ENCODE measurements at regions not wholly inside any gene's neighbourhood (a gene's known extent, or its start where the extent isn't known, plus 50 kb on each side); places are given as distances from the start of the nearest gene placed in this dataset.

DNA sequence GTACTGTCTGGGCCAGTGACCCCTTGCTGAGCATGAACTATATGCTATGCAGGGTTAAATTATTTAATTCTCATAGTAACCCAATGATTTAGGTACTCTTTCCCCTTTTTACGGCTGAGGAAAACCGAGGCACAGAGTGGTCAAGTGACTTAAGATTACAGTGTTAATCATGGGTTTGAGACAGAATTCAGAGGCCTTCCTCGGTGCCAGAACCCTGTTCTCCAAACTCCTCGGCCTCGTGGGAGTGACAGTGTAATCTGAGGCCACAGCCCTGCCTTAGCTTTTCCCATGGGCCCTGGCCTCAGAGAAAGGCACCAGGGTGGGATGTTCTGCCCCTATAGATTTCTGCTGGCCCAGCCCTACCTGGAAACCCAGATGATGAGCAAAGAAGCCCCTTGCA is 86.4 kb upstream of the ZNF648 start:
- no peak for DNase-seq

DNA sequence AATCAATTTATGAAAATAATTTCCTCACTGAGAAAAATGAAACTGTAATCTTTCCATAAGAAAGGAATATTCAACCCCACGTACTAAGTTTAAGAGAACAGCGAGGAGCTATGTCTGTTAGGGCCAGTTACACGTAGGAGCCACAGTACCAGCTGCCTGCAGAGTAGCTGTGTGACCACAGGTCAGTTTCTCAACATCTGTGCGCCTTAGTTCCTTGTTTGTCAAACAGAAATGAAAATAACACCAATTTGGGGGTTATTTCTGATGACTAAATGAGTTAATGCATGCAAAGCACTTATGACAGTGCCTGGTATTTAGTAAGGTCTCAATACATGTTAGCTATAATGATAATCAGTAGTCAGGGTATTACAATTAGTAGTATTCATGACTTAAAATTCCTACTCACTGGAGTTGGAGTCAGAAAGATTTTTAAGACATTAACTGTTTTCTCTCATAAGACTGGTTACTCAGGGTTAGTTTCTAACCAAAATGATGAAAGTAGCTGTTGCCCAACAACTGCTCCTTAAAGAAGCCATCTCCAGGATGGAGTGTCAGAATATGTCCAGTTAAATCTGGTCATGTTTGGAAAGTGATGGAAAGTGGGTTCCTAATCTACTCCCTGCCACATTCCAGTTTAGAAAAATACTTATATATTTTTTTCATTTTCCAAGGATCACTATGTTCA is 85.8 kb upstream of the ZNF648 start:
- DNase-seq = no peak

DNA sequence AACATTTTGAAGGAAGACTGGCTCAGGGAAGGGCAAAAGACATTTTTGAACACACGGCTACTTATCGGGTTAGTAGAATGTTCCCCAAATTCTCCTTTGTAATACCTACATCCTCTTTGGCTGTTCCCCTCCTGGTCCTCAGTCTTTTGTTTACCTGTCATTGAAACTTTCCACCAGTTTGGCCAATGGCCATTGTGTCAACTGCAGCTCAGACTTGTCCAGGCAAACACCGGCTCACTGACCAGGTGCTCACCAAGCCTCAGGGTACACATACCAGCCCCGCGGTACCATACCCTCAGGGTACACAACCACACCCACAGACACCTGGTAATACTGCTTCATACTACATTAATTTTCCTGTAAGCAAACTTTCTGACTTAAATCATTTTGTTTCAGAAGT is 84.8 kb upstream of the ZNF648 start:
- no peak for DNase-seq

DNA sequence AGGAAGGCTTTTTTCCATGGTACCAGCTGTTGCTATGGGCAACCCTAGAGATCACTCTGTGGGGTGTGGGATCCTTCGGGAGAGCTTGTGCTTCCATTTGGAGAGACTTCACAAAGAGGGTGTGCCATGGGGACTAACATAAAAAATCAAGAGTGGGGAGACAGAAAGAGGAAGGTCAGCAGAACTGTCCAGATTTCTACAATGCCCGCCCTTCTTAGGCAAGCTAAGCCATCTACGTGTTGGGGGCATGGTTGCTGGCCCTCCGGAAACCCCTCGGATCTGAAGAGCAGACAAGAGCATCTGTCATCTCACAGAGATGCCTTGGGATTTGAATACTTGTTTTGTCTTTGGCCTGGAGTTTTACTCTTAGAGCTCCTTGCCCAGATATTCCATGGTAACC is 83.9 kb upstream of the ZNF648 start:
- no peak for DNase-seq

DNA sequence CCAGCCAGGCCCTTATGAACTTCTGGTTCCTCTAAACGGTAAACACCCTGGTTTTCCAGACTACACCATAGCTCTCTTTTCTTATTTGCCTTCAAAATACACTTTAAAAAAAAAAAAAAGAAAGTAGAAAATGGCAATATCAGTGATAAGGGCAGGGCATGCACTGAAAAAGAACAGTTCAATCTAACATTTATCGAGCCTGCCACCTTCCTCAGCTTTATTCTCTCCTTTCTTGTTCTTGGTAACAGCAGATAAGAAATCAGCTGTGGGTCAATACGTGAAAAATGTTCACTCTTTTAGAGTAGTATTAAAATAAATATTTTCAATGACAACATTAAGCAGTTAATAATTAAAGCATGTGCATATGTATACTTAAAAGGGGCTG is 83.1 kb upstream of the ZNF648 start:
- DNase-seq = no peak

DNA sequence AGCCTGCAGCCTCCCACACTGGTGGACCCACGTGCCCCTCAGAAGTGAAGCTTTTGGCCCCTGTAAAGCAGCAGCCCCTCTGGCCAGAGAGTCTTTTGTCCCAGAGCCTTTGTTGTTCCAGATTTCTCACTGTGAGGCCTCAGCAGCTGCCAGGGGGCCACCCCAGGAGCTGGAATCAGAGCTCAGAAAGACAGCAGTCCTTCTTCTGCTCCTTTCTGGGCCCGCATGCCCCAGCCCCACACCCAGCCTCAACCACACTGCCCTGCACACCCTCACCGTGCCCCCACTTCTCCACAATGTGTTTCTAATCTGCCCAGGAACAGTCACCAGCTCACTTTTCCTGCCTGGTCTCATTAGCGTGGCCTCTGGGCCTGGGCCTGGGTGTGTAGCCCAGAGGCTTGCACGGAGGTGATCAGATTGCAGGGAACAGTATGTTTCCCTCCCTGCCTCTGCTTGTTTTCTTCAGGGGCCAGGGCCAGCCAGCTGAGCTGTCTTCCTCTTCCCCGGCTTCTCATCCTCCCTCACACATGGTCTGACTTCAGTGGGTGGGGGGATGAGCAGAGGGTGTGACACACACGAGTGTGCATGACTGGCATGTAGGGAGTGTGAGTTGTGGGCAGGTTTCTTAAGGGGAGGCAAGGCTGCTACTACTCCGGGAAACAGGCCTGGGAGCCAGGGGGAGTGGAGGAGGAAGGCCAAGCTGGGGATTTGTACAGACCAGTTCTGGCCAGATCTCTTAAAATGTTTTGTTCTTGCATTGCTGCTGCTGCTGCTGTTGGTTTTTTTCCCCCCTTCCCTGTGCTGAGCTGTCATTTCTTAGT is 82.5 kb upstream of the ZNF648 start:
- peak; percentile 87 for DNase-seq

DNA sequence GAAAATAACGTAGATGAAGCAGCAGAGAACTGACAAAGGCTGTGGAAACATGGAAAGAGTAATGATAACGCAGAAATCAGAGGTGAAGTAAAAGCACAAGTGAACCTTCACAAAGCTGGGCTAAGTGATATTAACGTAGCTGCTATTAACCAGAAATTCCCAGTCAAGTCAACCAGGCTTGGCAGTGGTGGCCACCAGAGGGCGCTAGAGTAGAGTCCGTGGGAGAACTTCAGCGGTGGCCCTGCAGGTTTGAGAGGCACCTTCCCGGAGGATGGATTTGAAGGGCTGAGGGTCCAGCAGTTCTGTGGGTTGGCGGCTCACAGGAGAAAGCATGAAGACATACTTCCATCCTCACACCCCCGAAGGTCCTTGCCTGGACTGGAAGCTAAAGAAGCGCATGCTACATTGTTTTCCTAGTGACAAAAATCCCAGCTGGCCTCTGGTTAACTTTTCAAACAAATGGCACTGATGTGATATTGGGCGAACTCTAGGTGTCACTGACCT is 81.7 kb upstream of the ZNF648 start:
- DNase-seq = peak; percentile 80

DNA sequence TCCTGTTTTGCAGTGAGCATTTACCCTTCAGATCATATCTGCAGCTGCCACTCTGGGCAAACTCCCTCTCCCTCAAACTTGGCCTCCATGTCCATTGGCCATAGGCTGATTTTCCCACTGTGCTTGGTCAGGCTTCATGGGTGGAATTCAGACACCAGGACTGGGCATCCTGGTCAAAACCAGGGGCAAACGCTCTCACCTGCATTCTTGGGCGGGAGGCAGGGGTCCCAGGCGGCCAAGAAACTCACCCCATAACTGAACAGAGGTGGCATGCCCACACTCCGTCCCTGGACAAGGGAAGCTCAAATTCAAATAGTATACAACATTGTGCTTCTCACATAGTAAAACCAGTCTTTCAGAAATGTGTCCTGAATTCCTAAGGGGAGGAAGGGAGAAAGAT is 81.1 kb upstream of the ZNF648 start:
- DNase-seq = no peak

DNA sequence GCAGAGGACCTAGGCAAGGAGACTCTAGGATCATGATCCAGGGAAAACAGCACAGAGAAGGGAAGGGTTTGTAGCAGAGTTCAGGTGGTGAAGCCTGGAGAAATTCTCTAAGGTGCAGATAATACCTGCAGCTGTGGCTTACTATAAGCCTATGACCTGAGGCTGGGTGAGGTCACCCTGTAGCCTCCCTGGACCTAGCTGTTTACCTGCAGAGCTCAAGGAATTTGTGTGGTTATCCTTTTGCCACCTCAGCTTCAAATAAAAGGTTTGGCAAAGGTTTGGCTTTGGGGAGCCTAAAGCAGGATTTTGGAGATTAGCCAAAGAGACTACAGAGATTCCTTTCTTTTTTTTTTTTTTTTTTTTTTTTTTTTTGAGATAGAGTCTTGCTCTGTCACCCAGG is 79.5 kb upstream of the ZNF648 start:
- DNase-seq = no peak

DNA sequence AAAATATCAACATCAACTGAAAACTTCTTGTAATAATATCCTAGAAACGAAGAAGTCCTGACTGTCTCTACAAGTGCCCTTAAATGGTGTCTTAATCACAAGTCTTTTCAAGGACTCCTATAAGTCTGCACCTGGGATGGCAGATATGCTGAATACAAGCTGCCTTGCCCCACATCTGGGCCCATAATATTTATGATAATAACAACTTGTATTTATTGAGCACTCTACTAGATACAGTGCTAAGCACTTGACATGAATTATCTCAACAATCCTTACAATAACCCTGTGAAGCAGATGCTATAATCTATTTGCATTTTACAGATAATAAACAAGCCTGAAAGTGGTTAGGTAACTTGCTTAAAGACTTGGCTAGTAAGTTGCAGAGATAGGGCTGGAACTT is 78.0 kb upstream of the ZNF648 start:
- no peak for DNase-seq

DNA sequence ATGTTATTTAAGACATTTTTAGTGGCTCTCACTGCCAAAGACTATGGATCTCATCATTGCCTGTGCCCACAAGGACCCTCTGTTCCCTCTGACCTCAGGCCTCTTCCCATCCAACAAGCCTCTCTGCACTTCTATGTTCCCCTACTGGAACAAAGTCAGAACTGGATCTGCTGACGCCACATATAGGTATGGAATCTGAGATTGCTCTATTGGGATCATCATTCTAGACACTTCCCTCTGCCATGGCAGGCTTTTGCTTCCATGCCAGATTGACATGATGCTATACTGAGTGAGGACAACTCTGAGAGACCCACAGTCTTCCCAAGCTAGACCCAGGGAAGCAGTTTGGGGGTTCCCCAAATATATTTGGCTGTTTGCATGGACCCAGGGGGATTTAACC is 76.0 kb upstream of the ZNF648 start:
- DNase-seq = no peak

DNA sequence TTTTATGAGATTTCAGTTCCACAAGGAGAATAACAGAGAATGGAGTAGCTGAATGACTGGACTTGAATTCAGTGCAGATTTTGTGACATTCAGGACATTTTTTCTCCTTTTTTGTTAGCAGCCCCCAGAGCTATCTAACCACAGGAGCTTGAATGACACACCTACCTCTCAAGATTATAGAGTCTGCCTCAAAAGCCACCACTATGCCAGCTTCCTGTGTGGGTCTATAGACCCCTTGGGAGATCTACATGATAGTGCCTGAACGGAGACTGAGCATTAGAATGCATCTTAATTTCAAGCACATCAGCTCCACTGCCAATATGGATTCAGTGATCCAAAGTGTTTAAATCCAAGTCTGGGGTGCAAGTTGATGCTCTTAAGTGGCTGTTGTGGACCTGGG is 74.4 kb upstream of the ZNF648 start:
- no peak for DNase-seq

DNA sequence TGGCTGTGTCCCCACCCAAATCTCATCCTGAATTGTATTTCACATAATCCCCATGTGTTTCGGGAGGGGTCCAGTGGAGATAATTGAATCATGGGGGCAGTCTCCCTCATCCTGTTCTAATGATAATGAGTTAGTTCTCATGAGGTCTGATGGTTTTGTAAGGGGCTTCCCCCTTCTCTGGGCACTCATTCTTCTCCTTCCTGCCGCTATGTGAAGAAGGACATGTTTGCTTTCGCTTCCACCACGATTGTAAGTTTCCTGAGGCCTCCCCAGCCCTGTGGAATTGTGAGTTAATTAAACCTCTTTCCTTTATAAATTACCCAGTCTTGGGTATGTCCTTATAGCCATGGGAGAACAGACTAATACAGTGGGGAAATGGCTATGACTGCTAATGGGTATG is 72.7 kb upstream of the ZNF648 start:
- DNase-seq = no peak

DNA sequence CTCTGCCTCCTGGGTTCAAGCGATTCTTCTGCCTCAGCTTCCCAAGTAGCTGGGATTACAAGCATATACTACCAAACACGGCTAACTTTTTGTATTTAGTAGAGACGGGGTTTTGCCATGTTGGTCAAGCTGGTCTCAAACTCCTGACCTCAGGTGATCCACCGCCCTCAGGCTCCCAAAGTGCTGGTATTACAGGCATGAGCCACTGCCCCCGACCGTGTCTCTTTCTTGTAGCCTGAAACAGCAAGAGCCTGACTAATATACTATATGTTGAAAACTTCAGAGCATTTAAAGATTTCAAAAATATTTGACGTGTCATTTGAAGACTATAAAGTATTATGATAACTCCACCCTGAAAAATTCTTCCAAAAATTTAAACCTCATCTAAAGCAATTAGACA is 71.7 kb upstream of the ZNF648 start:
- no peak for DNase-seq

DNA sequence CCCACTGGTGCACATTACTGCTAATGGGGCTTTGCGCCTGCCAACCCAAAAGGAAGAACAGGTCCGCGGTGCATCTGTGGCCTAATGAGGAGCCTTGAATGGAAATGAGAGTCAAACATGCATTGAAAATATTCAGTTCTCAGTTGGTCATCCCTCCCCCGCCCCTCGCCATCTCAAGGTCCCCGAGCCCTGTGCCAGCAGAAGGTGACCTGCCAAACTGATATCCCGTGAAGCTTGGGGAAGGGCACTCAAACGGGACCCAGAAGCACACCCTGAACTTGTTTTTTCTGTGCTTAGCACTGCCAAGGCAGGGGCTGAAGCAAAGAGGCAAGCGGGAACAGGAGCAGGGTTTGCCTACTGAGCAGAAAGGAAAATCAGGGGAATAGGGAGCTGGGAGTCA is 67.9 kb upstream of the ZNF648 start:
- DNase-seq = no peak

DNA sequence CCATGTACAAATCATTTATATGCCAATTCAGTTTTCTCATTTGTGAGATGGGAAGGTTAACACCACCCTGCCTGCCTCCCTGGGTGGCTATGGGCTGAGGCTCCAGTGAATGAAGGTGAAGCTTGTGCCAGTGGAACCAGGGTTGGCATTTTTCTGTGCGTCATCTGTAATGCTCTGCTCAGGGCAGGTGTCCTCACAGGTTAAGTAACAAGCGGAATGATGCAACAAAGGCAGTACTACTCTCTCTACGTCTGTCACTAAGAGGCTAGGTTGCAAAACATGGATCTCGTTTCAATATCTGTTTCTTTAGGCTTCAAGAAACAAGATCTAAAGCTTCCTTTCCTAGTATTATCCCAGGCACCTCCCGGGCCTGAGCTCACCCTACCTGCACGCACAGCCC is 67.0 kb upstream of the ZNF648 start:
- DNase-seq = no peak

DNA sequence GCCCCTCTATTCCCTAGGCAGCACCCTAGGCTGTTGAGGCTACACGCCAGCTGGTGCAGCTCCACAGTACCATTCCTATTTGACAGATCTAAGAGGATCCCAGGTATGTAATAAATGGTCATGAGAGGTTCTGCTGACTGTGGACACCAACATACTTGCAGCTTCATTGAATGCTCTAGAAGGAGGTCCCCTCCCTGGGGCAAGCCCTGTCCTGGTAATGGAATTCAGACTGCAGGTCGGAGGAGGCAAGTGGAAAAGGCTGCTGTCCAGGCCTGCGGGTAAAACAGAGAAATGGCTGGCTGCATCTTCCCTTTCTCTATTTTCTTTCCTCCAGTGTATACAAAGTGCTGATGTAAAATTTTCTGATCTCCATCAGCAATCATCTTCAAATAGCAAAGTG is 66.1 kb upstream of the ZNF648 start:
- DNase-seq = no peak

DNA sequence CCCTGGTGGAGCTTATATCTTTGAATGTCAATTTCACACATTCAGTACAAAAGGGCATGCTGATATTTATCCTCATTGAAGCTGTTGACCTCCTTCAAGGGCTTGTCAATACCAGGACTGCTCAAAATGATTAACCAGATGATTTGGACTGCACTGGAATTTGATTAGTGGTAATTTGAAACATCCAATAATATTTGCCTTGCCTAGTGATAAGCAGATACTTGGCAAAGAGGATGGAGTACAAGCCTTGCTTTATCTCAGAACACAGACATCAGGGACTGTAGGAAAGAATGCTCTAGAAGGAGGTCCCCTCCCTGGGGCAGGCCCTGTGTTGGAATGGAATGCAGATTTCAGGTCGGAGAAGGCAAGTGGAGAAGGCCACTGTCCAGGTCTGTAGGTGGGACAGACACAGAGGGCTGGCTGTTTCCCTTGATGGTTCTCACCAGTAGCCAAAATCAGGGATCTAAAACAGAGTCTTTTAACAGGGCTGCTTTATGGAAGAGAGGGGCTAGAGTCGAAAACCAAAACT is 64.8 kb upstream of the ZNF648 start:
- DNase-seq = no peak

DNA sequence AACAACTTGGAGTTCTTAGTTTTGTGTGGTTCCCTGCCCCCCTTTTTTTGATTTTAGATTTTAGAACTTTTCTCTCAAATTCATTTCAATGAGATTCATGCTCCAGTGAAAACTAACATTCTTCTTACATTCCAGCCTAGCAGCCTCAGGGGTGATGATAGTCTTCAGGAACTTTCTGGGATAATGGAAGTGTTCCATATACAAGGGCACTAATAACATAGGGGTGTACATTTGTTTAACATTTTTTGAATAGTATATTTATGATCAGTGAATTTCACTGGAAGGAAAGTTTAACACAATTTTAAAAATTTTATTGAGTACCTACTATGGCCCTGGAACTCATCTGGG is 61.4 kb upstream of the ZNF648 start:
- peak; percentile 51 for DNase-seq

DNA sequence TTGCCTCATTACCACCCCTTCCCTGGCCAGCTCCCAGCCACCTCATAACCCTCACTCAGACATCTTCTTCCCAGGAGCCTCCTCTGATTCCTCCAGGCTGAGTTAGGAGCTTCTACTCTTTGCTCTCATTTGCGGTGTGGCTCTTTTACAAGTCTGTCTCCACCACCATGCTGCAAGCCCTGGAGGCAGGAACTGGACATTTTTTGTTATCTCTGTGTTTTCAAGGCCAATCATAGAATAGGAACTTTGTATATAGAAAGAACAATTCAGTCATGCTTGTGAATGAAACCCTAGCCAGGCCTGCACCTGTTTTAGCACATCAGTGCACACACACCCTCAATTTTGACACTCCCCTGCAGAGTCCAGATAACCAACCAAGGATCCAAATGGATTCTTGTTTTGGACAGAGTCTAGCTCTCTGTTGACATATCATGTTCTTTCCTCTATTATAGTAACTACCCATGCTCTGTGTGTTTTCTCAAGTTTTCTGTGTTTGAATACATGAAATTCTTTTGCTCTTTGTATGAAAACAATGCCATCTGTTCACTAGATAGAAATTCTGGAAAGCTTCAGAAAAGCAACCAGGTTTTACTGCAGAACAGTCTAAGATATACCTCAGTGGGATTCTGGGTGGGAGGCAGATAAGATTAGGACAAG is 60.9 kb upstream of the ZNF648 start:
- no peak for DNase-seq

DNA sequence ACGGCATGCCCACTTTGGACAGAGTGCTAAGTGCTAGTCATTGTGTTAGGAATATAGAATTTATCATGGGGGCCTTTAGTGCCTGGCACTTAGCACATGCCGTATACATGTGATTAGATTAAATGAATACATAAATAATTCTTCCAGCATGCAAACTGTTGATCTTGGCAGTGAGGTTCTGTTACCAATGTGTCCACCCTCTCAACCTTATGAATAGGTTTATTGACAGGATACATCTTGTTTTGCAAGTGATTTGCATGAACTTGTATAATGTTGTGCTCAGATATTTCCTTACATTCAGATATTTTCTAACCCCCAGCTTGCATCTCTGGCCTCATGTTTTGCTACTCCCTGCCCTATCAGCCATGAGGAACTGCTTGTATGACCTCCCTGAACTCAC is 60.3 kb upstream of the ZNF648 start:
- no peak for DNase-seq

DNA sequence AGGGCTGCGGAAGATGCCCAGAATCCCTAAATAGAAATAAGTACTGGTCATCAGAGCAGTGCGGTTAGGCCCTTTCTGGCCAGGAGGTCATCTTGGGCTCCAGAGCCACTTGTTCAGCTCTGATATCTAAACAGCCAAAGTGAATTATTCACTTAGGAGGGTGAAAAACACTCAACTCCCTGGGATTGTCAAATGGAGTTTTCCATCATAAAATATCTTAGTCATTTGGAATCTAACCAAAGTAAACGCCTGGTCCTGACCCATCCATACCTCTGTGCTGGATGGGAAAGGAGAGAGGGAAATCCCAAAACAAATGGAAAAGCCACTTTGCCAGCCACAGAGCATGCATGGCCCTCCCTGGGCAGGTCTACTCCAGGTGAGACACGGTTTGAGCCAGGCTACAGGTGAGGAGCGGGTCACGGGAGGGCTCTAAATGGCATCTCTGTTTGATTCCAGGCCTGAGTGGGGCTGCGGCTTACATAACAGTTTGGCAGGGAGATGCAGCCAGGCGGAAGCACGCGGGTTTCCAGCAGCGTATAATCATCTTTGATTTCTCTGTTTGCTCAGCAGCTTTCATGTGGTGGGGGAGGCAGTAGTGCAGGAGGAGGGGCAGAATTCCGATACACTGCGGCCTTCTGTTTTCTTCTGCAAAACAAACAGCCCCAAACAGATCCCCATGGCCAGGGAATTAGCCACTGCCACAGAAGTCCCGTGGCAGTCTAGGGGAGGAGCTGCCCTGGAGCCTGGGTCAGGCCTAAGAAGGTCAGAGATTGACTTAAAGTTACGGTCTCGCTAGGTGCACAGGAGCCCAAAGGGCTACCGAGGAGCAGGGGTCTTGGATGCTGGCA is 59.1 kb upstream of the ZNF648 start:
- DNase-seq = peak; percentile 54

DNA sequence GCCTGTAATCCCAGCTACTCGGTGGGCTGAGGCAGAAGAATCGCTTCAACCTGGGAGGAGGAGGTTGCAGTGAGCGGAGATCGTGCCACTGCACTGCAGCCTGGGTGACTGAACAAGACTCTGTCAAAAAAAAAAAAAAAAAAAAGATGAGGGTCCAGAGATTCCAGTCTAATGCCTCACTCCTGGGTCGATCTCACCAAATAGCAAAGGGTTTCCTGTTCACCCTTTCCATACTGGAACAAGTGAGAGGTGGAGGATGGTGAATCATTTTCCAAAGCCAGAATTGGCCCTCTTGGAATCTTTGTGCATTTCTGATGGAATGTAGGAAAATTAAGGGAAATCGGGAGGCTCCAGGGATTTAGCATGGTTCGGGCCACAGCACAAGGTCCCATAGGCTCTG is 58.1 kb upstream of the ZNF648 start:
- DNase-seq = peak; percentile 72
